ENCODE measurements at regions not wholly inside any gene's neighbourhood (a gene's known extent, or its start where the extent isn't known, plus 50 kb on each side); places are given as distances from the start of the nearest gene placed in this dataset.

GRCh38 chr9:88872192-88872946 is 118.9 kb upstream of the S1PR3 start:
- TF ChIP-seq PBX3 (IDR thresholded peaks at IDR 0.05) (no peak), USF1 (IDR thresholded peaks at IDR 0.05; ENCODE audit: borderline replicate concordance, low read depth) (no peak), TAF1 (IDR thresholded peaks at IDR 0.05; ENCODE audit: borderline replicate concordance, low read depth, low read length) (no peak), EZH2phosphoT487 (IDR thresholded peaks at IDR 0.05; ENCODE audit: borderline replicate concordance, low read depth) (no peak), YY1 (IDR thresholded peaks at IDR 0.05; ENCODE audit: low read depth) (no peak), NFIC (IDR thresholded peaks at IDR 0.05; ENCODE audit: borderline replicate concordance) (no peak), IRF3 (IDR thresholded peaks at IDR 0.05; ENCODE audit: low read depth, low read length) (no peak), REST (IDR thresholded peaks at IDR 0.05; ENCODE audit: low read depth, low read length) (no peak), FOXJ3 (CRISPR knock-in tag; IDR thresholded peaks at IDR 0.05) (no peak)
- TF ChIP-seq, protein P1, sequence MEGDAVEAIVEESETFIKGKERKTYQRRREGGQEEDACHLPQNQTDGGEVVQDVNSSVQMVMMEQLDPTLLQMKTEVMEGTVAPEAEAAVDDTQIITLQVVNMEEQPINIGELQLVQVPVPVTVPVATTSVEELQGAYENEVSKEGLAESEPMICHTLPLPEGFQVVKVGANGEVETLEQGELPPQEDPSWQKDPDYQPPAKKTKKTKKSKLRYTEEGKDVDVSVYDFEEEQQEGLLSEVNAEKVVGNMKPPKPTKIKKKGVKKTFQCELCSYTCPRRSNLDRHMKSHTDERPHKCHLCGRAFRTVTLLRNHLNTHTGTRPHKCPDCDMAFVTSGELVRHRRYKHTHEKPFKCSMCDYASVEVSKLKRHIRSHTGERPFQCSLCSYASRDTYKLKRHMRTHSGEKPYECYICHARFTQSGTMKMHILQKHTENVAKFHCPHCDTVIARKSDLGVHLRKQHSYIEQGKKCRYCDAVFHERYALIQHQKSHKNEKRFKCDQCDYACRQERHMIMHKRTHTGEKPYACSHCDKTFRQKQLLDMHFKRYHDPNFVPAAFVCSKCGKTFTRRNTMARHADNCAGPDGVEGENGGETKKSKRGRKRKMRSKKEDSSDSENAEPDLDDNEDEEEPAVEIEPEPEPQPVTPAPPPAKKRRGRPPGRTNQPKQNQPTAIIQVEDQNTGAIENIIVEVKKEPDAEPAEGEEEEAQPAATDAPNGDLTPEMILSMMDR (IDR thresholded peaks at IDR 0.05) = no peak
